Fibroblast of peridontal ligament (primary cell): ENCODE measurements at regions not wholly inside any gene's neighbourhood (a gene's known extent, or its start where the extent isn't known, plus 50 kb on each side); places are given as distances from the start of the nearest gene placed in this dataset.
A peak's percentile ranks its signal among the peaks of the same experiment; 100 is the strongest.

Experiments used
- DNase-seq: peaks from one replicate; pipeline ENCODE4 v3.0.0-alpha.2; 2010; ENCODE audit errors: extremely low read depth

- no peak for DNase-seq
These were observed 131.5 kb downstream of the SNX18 start for GRCh38 chr5:54649041-54649504.

- peak; percentile 90 for DNase-seq
These were observed 129.0 kb downstream of the SNX18 start for GRCh38 chr5:54646356-54647101.

- peak; percentile 87 for DNase-seq
These were observed 128.4 kb downstream of the SNX18 start for GRCh38 chr5:54645882-54646355.

GRCh38 chr5:54644226-54644625 is 126.7 kb downstream of the SNX18 start:
- DNase-seq, result peak; percentile 75

- DNase-seq, result peak; percentile 94
These were observed 126.1 kb downstream of the SNX18 start for GRCh38 chr5:54643685-54644106.

GRCh38 chr5:54639621-54640020 is 122.1 kb downstream of the SNX18 start:
- DNase-seq, result no peak

- DNase-seq, result no peak
These were observed 120.5 kb downstream of the SNX18 start for GRCh38 chr5:54638106-54638505.

- peak; percentile 57 for DNase-seq
These were observed 120.1 kb downstream of the SNX18 start for GRCh38 chr5:54637654-54638053.

GRCh38 chr5:54634089-54634488 is 116.5 kb downstream of the SNX18 start:
- DNase-seq, result no peak

GRCh38 chr5:54632131-54632701 is 114.7 kb downstream of the SNX18 start:
- DNase-seq, result no peak

GRCh38 chr5:54630738-54631359 is 113.3 kb downstream of the SNX18 start:
- DNase-seq, result peak; percentile 64

- no peak for DNase-seq
These were observed 111.6 kb downstream of the SNX18 start for GRCh38 chr5:54629115-54629514.

- DNase-seq, result no peak
These were observed 110.5 kb downstream of the SNX18 start for GRCh38 chr5:54628050-54628449.

- DNase-seq, result no peak
These were observed 108.8 kb downstream of the SNX18 start for GRCh38 chr5:54626407-54626806.

GRCh38 chr5:54624805-54625568 is 107.4 kb downstream of the SNX18 start:
- DNase-seq, result peak; percentile 95

- no peak for DNase-seq
These were observed 104.2 kb downstream of the SNX18 start for GRCh38 chr5:54621709-54622108.

GRCh38 chr5:54621048-54621447 is 103.5 kb downstream of the SNX18 start:
- DNase-seq, result no peak

GRCh38 chr5:54620141-54620933 is 102.8 kb downstream of the SNX18 start:
- DNase-seq, result peak; percentile 49

- peak; percentile 67 for DNase-seq
These were observed 102.2 kb downstream of the SNX18 start for GRCh38 chr5:54619731-54620130.

- DNase-seq, result no peak
These were observed 99.1 kb downstream of the SNX18 start for GRCh38 chr5:54616518-54617220.

- peak; percentile 96 for DNase-seq
These were observed 98.5 kb downstream of the SNX18 start for GRCh38 chr5:54616031-54616430.
